ENCODE measurements at regions not wholly inside any gene's neighbourhood (a gene's known extent, or its start where the extent isn't known, plus 50 kb on each side); places are given as distances from the start of the nearest gene placed in this dataset.

DNA sequence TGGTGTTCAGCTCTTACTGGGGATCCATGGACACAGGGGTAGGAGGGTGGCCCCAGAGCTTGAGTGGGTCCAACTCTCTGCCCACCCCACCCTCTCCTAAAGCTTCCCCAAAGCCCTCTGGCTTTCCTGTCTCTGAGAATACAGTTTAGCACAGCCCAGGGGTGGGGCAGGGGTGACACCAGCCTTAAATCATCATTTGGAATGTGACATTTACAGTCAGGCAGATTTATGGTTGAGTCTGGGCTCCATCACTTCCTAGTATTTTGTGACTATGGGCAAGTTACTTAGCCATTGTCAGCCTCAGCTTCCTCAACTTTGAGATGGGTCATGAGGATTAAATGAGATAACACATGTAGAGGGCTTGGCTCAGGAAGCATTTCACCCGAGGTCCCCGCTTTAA is 193.1 kb upstream of the IRX6 start:
- H3K79me2 ChIP-seq (ENCODE audit: control insufficient read depth, insufficient read depth, low read length), result no peaks in the 10 kb centered on the region
- H3K27me3 ChIP-seq (ENCODE audit: control insufficient read depth, extremely low read depth, insufficient read depth, low read length), result no peaks in the 10 kb centered on the region
- dilution Hi-C loops (cut with MboI; ENCODE audit: extremely low pct_ligation_motif_present, low sequenced_read_pairs), result no loop called here
- no peaks in the 10 kb centered on the region for H3K36me3 ChIP-seq (ENCODE audit: control insufficient read depth in 2 of 2, extremely low read depth in 1 of 2, insufficient read depth in 2 of 2, low read length in 2 of 2)
- peaks cover 2% of the 10 kb centered on the region for H4K20me1 ChIP-seq (ENCODE audit: control insufficient read depth, extremely low read depth, insufficient read depth, low read length)
- no peaks in the 10 kb centered on the region for H3K4me1 ChIP-seq (ENCODE audit: control insufficient read depth, extremely low read depth, insufficient read depth, low read length)
- H3K9me1 ChIP-seq (ENCODE audit: control insufficient read depth, extremely low read depth, insufficient read depth, low read length), result no peaks in the 10 kb centered on the region
- FAIRE-seq (no peak), DNase-seq (ENCODE audit: low read depth, low spot score) (no peak)
- H3K9ac ChIP-seq (ENCODE audit: control insufficient read depth, extremely low read depth, insufficient read depth, low read length), result no peak overlapping the region
- TF ChIP-seq, protein P1, sequence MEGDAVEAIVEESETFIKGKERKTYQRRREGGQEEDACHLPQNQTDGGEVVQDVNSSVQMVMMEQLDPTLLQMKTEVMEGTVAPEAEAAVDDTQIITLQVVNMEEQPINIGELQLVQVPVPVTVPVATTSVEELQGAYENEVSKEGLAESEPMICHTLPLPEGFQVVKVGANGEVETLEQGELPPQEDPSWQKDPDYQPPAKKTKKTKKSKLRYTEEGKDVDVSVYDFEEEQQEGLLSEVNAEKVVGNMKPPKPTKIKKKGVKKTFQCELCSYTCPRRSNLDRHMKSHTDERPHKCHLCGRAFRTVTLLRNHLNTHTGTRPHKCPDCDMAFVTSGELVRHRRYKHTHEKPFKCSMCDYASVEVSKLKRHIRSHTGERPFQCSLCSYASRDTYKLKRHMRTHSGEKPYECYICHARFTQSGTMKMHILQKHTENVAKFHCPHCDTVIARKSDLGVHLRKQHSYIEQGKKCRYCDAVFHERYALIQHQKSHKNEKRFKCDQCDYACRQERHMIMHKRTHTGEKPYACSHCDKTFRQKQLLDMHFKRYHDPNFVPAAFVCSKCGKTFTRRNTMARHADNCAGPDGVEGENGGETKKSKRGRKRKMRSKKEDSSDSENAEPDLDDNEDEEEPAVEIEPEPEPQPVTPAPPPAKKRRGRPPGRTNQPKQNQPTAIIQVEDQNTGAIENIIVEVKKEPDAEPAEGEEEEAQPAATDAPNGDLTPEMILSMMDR (optimal IDR thresholded peaks at IDR 0.05 in 1 of 3, IDR thresholded peaks at IDR 0.05 in 1 of 3, conservative IDR thresholded peaks at IDR 0.05 in 1 of 3; ENCODE audit: extremely low read depth in 1 of 3, insufficient read depth in 2 of 3, low read length in 3 of 3), result no peak
- no peak for TF ChIP-seq EZH2 (IDR thresholded peaks at IDR 0.05; ENCODE audit: low read length)
- no peak overlapping the region for H3K4me2 ChIP-seq (ENCODE audit: control insufficient read depth, extremely low read depth, insufficient read depth, low read depth, low read length)
- no peaks in the 10 kb centered on the region for H3K9me3 ChIP-seq (ENCODE audit: control insufficient read depth, low read depth, low read length)
- H2AFZ ChIP-seq (ENCODE audit: control insufficient read depth, low read length), result no peak overlapping the region
- H3K27ac ChIP-seq (ENCODE audit: control insufficient read depth, insufficient read depth, low read length), result no peak overlapping the region
- H3K4me3 ChIP-seq (ENCODE audit: control insufficient read depth in 2 of 3, extremely low read depth in 1 of 3, insufficient read depth in 2 of 3, low read depth in 1 of 3, low read length in 3 of 3), result no peak overlapping the region

DNA sequence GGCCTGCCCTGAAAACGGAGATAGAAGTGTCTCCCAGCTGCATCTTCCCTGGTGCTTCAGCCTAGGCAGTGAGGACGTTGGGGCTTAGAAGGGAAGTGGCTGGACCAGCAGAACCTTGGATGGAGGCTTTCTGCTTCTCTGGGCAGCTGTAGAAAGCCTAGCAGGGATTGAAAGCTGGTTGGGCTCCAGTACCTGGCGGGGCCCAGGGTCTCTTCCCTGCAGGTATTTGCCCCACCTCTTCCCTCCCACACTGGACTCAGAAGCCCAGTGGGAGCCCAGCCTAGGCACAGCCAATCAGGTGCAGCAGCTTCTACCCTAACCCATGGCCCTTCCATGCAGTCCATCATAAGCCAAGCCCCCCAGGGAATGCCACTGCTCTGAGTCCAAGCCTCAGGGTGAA is 190.3 kb upstream of the IRX6 start:
- no peak for TF ChIP-seq EZH2 (IDR thresholded peaks at IDR 0.05; ENCODE audit: low read length)
- TF ChIP-seq, protein P1 (optimal IDR thresholded peaks at IDR 0.05 in 1 of 3, IDR thresholded peaks at IDR 0.05 in 1 of 3, conservative IDR thresholded peaks at IDR 0.05 in 1 of 3; ENCODE audit: extremely low read depth in 1 of 3, insufficient read depth in 2 of 3, low read length in 3 of 3), result no peak
- H3K27me3 ChIP-seq (ENCODE audit: control insufficient read depth, extremely low read depth, insufficient read depth, low read length), result no peaks in the 10 kb centered on the region
- DNase-seq (ENCODE audit: low read depth, low spot score) (no peak), FAIRE-seq (no peak)
- no peak overlapping the region for H3K9ac ChIP-seq (ENCODE audit: control insufficient read depth, extremely low read depth, insufficient read depth, low read length)
- peaks cover 2% of the 10 kb centered on the region for H4K20me1 ChIP-seq (ENCODE audit: control insufficient read depth, extremely low read depth, insufficient read depth, low read length)
- H3K36me3 ChIP-seq (ENCODE audit: control insufficient read depth in 2 of 2, extremely low read depth in 1 of 2, insufficient read depth in 2 of 2, low read length in 2 of 2), result no peaks in the 10 kb centered on the region
- H3K4me2 ChIP-seq (ENCODE audit: control insufficient read depth, extremely low read depth, insufficient read depth, low read depth, low read length), result no peak overlapping the region
- no peaks in the 10 kb centered on the region for H3K4me1 ChIP-seq (ENCODE audit: control insufficient read depth, extremely low read depth, insufficient read depth, low read length)
- H3K4me3 ChIP-seq (ENCODE audit: control insufficient read depth in 2 of 3, extremely low read depth in 1 of 3, insufficient read depth in 2 of 3, low read depth in 1 of 3, low read length in 3 of 3), result no peak overlapping the region
- no peaks in the 10 kb centered on the region for H3K79me2 ChIP-seq (ENCODE audit: control insufficient read depth, insufficient read depth, low read length)
- no peak overlapping the region for H3K27ac ChIP-seq (ENCODE audit: control insufficient read depth, insufficient read depth, low read length)
- dilution Hi-C loops (cut with MboI; ENCODE audit: extremely low pct_ligation_motif_present, low sequenced_read_pairs), result no loop called here
- H3K9me1 ChIP-seq (ENCODE audit: control insufficient read depth, extremely low read depth, insufficient read depth, low read length), result no peaks in the 10 kb centered on the region
- no peak overlapping the region for H2AFZ ChIP-seq (ENCODE audit: control insufficient read depth, low read length)
- no peaks in the 10 kb centered on the region for H3K9me3 ChIP-seq (ENCODE audit: control insufficient read depth, low read depth, low read length)
